NCI-H2081 treated with DMSO at 0.1 percent for 48 hours (cell line): ENCODE measurements at regions not wholly inside any gene's neighbourhood (a gene's known extent, or its start where the extent isn't known, plus 50 kb on each side); places are given as distances from the start of the nearest gene placed in this dataset.
"Not testable (repeated sequence)": the region's sequence is repeated elsewhere in the genome, so short reads cannot be mapped to it uniquely, and the experiment has no call there.

ENCODE experiments used
- DNase-seq: peaks from one replicate; lab custom pipeline; 2025; lab: John Stamatoyannopoulos, UW

DNA sequence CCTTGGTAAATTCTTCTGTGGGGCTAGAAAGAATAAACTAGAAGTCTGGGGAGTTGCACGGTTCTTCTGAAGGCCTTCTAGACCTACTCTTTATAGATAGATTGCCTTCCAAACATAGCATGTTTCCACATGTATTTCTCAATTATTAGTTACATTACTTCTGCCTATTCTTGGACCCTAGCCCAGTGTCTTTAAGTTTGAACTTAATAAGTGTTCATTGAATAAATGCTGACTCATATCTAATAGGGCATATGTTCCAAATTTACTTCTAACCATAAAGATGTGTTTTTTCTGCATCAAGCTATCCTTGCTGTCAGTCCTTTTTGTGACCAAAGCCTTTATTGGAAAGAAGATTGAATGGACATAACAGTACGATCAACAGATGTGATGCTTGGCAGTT, 503.6 kb upstream of the ZFP42 start:
- DNase-seq = no peak

DNA sequence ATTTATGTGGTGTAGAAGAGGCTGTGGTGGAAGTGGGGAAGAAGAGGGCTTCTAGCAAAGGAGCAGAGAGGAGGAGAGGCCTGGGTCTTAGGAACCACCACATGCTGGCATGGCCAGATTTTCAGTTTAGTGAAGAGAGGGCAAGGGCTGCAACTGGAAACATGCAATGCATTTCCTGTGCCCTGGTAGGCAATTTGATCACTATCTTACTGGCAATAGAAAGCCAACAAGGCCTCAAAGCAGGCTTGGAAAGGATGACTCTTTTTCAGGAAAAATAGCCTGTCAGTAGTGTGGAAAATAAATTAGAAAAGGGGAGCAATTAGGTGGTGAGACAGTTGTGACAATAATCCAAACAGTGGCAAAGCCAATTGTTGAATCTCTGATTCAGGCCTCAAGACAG, 501.9 kb upstream of the ZFP42 start:
- DNase-seq = no peak

DNA sequence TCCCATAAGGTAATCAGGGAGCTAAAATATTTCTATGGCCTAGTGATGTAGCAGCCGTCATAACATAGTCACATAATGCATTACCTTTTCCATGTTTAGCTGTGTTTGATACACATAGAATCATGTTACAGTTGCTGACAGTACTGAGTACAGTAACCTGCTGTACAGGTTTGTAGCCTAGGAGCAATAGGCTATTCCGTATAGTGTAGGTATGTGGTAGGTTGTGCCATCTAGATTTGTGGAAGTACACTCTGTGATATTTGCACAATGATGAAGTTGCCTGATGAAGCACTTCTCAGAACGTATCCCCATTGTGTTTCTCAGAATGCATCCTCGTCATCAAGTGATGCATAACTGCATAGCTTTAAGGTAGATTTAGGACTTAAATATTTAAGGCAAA, 495.6 kb upstream of the ZFP42 start:
- no peak for DNase-seq

DNA sequence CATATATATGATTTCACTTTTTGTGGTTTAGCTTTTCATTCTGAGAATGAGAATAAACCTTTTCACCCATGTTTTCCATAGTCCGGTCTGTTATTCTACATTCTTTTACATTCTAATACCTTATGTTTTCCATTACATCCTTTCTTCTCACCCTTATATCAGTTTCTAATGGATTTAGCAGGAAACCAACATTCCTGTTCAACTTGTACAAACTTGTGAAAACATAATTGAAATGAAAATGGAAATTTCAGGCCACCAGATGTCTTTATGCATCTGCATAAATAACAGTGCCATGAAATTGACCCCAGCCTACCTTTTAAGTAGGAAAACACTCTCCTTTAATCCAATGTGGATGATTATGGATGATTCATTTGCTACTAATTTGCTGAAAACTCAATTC, 494.8 kb upstream of the ZFP42 start:
- DNase-seq = no peak

DNA sequence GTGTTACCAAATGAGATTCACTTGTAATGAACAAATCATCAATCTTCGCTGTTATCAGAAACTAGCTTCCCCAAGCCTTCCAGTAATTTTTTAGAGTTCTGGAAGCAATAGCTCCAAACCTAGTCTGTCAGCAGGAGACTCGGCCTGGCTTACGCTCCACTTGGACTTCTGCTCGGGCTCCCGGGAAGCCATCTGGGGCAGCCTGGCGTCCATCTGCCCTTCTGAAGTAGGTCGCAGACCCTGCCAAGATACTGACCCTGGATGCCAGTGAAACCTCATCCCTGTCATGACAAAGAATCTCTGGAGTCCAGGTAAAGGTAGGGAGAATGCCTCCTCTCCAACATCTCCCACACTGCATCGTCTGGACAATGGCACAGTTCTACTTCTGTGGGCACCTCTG, 493.8 kb upstream of the ZFP42 start:
- DNase-seq = no peak

DNA sequence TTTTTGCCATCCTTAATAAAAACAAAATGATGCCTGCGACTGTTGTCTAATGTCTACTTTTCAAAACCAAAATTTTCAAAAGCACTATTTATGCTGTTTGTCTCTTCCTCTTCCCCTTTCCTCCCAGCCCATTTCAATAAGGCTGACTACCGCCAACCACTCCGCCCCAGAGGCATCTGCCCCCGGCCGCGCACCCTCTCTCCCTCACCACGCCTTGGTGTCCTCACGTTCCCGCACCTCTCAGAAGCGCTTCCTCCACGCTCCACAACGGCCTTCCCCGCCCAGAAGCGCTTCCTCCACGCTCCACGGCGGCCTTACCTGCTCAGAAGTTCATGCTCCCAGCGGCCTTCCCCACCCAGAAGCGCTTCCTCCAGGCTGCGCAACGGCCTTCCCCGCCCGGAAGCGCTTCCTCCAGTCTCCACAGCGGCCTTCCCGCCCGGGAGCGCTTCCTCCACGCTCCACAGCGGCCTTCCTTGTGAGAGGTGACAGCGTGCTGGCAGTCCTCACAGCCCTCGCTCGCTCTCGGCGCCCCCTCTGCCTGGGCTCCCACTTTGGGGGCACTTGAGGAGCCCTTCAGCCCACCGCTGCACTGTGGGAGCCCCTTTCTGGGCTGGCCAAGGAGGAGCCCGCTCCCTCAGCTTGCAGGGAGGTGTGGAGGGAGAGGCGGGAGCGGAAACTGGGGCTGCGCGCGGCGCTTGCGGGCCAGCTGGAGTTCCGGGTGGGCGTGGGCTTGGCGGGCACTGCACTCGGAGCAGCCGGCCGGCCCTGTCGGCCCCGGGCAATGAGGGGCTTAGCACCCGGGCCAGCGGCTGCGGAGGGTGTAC, 490.4 kb upstream of the ZFP42 start:
- DNase-seq = no peak

DNA sequence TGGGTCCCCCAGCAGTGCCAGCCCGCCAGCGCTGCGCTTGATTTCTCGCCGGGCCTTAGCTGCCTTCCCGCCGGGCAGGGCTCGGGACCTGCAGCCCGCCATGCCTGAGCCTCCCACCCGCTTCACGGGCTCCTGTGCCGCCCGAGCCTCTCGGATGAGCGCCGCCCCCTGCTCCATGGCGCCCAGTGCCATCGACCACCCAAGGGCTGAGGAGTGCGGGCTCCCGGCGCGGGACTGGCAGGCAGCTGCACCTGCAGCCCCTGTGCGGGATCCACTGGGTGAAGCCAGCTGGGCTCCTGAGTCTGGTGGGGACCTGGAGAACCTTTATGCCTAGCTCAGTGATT, 489.8 kb upstream of the ZFP42 start:
- not testable (repeated sequence) for DNase-seq

DNA sequence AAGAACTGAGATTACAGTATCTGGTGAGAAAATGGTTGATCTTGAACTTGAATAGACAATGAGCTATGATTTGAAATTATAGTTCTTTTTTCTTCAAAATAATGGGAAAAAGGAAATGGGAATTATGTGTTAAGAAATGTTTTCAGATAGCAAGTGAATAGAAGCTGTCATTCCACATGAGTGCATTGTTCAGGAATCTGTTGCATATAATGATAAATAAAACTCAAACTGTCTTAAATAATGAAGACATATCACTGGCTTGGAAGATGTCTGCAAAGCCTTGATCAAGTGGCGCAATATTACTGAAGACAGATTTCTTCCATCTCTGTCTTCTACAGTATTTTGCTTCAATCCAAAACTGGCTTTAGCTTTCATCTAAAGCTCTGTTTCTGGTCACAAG, 479.3 kb upstream of the ZFP42 start:
- no peak for DNase-seq

DNA sequence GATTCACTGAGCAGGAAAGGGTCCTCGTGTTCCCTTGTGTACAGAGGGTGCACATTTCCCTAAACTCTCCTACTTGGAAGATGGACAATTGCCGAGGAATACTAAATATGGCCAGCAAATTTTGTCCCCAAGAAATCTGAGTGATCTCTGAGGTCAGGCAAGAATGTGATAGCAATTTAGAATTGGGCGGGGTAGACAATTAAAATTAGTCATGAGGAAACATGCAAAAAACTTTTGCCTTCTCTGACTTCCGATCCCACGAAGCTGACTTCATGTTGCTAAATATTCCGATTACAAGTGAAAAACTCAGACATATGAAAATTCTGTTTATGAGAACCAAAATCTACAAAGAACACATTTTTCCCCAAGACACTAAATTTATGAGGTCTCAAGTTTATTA, 453.9 kb upstream of the ZFP42 start:
- DNase-seq = no peak

DNA sequence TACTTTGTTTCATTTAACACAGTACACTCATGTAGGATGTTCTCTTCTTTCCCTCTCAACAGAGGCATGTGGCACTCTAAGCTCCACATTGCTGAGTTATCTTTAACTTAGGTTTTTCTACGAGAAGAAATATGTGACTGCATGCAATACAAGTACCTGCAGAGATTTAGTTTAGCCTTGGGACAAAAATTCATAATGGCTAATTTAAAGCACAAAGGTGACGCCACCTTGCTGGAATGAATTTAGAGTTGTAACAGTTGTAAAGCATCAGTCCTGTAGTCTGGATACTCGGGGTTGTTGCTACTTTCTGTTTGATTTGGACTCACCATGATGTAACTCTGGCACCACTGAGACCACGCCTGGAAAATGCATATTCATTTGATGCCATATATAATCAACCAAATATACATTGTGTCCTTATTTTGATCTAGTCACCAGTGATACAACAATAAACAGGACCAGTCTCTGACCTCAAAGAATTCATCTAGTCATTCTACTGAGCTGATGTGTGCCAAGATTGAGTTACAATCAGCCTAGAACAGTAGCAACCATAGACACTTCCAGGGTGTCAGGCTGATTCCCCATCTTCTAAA, 451.0 kb upstream of the ZFP42 start:
- DNase-seq = no peak

DNA sequence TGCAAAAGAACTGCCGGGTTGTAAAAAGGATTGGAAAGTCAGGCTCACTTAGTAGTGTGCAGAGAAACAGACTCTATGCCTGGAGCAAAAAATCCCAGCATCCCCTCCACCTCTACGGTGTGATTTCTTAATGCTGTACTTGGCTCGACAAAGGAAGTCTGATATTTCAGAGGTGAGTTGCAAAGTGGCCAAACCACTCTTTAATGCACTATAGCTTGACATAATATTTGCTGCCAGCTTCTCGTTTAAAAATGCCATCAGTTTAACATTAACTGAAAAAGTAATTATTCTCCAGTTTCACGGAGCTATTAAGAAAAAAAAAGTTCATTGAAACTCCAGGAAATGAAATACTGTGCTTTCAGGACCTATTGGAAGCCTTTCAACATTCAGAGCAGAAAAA, 448.3 kb upstream of the ZFP42 start:
- DNase-seq = no peak

DNA sequence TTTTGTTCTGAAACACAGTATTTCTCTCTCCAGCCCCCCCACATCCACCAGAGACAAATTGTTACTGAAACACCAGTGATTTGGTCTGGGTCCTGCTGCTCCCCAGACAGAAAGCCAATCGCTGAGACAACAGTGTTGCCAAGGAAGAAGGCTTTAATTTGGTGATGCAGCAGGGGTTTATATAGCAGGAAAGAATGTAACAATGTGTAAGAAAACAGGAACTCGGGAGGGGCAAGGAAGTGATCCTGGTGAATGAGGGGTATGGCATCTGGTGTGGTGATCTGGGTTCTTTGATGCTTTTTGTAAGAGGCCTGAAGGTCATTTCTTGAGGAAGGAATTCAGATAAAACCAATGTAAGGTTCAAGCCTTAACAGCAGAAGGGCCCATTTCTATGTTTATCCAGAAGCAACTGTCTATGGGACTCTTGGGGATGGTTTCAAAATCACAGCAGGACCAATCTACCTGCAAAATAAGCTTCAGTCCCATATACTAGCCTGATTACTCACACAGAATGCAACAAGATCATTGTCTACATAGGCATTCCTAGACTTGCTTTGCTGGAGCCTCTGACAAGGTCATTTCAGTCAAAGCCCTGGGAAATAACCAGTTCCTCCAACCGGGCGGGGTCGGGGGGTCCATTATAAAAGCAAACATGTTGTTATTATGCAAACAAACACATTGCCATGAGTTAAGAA, 445.2 kb upstream of the ZFP42 start:
- DNase-seq = no peak

DNA sequence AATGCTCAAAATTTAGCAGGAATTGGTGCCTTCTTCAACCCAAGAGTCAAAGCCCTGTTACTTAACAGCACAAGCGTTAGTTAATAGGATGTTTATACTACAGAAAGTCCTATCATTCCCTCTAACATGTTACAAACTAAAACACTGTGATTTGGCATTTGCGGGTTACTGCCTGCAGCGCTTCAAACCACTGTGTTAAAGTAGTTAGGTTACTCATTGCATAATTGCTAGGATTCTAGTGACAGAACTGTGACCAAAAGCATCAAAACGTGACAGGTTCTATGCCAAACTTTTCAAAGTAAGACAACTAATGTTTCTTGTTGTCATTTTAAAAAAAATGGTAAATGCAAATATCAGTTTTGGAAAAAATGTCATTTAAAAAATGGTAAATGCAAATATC, 442.8 kb upstream of the ZFP42 start:
- DNase-seq = no peak

DNA sequence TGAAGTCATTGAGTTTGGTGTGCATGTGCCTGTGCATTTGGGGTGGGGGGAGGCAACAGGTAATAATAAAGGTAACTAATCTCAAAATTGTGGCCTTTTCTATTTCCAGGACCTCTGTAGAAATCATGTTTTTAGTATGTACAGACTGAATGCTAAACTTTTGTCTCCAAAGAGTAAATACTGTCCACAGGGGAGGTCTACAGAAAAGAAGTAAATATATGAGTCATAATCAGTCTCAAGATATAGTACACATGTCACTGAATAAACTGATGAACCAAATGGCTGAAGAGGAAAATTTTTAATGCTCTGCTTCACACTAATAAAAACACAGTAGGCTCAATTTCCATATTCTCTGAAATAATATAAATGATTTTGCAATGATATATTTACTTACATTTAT, 440.4 kb upstream of the ZFP42 start:
- DNase-seq = no peak

DNA sequence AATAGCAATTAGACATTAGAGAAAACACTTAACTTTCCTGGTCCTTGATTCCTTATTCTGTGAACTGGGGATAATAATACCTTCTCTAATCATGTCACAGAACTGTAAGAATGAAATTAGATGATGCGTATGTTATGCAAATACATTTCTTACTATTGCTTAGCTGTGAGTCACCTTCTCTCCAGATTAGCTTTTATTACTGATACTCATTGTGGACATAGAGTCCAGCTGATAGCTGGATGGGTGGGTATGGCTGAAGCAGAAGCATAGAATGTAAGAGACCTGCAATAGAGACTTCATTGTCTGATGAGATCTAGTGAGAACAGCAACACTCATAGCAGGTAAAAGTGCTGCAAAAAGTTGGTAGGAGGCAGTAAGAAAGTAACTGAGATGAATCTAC, 437.2 kb upstream of the ZFP42 start:
- DNase-seq = no peak

DNA sequence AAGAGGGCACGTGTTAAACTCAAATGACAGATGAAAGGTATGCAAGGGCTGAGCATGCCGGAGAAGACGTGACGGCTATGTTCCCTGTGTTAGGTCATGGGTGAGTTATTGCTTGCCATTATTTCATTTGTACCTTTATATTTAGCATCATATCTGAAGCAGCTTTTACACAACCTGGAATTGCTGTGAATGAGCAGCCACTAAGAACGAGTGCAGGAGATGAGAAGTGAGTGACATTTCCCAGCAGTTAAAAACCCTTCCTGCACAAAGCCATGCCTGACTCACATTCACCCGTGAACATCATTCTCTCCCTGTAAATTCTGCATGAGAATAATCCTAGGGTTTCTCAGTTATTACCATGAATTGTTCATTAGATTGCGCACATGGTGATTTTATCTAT, 433.2 kb upstream of the ZFP42 start:
- no peak for DNase-seq

DNA sequence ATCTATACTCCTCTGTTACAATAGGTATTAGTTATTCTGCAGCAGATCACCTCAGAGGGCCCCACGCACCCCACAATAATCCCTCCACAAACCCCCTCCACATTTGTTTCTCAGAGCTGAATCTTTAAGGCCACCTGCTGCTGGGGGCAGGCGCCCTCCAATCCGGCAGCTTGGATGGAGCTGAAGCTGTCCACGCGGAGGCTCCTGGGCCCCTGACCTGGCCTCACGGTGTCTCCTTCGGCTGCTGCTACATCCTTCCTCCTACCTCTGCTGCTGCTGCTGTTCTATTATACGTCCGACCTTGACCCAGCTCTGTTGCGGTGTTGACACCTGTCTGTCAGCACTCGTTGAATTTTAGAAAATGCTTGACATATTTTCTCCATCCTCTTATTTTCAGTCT, 430.2 kb upstream of the ZFP42 start:
- no peak for DNase-seq

DNA sequence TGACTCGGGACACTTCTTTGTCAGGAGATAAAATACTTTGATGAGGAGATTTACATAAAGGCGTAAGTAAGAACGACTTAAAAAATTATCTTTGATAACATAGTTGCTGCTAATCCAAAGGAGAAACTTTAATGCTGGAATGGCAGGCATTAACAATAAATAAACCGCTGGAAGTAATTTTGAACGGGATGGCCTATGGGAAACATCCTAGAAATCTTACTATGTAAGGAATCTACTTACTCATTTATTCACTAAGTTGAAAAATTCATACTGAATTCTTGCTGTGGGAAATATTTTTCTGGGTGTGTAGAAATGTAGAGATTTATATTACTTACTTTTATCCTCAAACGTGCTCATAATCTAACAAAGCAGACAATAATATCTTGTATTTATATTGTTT, 425.7 kb upstream of the ZFP42 start:
- no peak for DNase-seq

DNA sequence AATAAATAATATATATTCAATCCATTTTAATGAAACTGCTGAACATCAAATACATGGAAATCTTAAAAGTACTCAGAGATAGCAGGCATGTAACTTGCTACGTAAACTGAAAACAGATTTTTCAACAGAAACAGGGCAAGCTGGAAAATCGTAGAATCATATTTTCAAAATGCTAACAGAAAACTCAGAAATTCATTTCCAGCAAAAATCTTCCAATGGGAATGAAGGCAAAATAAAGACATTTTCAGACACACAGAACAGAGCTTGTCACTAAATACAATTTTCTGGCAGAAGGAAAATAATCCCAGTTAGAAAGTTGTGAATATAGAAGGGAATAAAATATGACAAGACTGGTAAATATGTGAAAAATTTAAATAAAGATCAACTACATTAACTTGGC, 419.9 kb upstream of the ZFP42 start:
- DNase-seq = no peak

DNA sequence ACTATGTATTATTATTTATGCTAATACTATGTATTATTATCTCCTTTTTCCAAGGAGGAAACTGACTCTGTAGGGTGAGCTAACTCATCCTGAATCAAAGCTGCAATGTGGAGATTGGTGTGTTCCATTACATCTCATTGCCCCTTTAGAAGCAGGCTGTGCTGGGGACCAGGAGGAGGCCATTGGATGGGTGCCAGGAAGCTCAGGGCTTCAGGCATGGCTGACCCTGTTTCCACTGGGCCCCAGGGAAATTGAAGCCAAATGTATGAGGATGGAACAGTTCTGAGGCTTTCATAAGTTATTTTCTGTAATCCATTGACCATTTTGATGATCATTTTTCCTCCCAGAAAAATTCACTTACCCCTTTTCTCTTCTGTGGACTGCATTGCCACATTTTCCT, 418.8 kb upstream of the ZFP42 start:
- no peak for DNase-seq

DNA sequence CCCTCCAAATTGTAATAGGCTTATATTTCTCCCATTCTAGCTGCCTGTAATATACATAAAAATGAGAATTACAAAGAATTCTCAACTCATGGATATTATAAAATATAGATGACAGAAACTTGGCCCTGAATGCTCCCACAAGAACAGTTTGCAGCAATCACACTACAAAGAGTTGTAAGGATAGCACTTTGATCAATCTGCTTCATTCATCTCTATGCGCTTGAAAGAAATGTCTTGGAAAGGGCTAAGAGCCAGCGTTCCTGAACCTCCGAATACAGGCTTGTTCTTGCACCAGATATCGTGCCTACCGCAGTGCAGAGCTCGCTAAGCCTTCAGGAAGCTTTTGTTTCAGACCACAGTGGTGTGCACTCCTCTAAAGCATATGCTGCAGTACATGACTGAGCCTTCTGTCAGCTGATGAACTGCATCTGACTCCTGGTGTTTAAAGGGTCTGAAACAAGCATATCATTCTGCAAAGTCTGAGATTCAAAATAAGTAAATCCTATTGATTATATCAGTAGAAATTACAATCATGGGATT, 417.6 kb upstream of the ZFP42 start:
- DNase-seq = no peak

DNA sequence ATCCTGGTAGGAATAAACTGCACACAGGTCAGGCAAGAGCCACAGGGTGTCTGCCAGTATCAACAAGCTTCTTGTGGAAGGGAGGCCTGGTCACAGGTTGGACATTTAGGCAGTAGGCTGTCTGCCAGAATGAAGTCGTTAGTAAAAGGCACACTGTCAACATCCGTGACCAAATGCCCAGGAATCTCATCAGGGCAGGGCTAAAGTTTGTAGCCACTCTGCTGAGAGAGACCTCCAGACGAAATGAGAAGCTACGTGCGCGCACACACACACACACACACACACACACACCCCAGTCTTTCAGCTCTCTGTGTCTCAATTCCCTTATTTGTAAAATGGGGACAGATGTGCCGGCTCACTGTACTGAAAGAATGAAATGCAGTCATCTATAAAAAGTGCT, 408.7 kb upstream of the ZFP42 start:
- no peak for DNase-seq

DNA sequence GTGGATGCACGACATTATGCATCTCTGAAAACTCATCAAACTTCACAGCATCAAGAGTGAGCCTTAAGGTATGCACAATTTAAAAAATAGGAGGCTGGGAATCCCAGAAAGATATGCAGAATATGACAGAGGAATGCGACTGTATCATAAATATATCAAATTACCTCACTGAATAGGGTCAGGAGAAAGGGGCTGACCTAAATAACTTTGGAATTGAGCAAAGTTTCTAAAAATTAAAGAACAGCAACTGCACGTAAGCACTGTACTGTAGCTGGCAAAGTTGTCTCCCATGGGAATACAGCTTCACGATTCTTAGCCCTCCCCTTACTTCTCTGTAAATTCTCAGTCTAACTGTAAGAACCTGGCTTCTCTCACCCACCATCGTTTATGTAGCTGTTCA, 397.4 kb upstream of the ZFP42 start:
- DNase-seq = no peak
